ENCODE measurements at regions not wholly inside any gene's neighbourhood (a gene's known extent, or its start where the extent isn't known, plus 50 kb on each side); places are given as distances from the start of the nearest gene placed in this dataset.

- no TSS peak for BruUV-seq (replicated peaks)
- in situ Hi-C loops (cut with HindIII; ENCODE audit: low pct_unique_long_range_greater_than_20kb, low sequenced_read_pairs) (no loop called here), intact Hi-C loops (cut with micrococcal nuclease; ENCODE audit: unreplicated experiment) (no loop called here)
- DNase-seq (ENCODE audit: low read depth, low spot score) = no peak
- Histone ChIP-seq H3K4me3 (ENCODE audit: low read depth in 2 of 2, low read length in 2 of 2) (no peak overlapping the region), H3K27ac (ENCODE audit: low read length) (no peak overlapping the region), H3K27me3 (ENCODE audit: control insufficient read depth, insufficient read depth, low read length) (no peaks in the 10 kb centered on the region), H3K36me3 (ENCODE audit: control insufficient read depth, insufficient read depth, low read length) (no peaks in the 10 kb centered on the region), H3K9me3 (ENCODE audit: control insufficient read depth, insufficient read depth, low read depth, low read length) (no peaks in the 10 kb centered on the region), H3K4me1 (ENCODE audit: control insufficient read depth, insufficient read depth, low read length) (no peaks in the 10 kb centered on the region)
- ChIA-PET POLR2A (no interaction called here), CTCF (no interaction called here)
- no peak for ATAC-seq
- TF ChIP-seq SIN3A (IDR thresholded peaks at IDR 0.05; ENCODE audit: borderline replicate concordance, insufficient read depth, low read depth, low read length) (no peak), TCF7L2 (IDR thresholded peaks at IDR 0.05; ENCODE audit: low read depth, low read length) (no peak), POLR2AphosphoS5 (IDR thresholded peaks at IDR 0.05; ENCODE audit: low read depth, low read length) (no peak), REST (IDR thresholded peaks at IDR 0.05; ENCODE audit: insufficient read depth in 1 of 2, low read depth in 2 of 2, low read length in 1 of 2) (no peak), CTCF (IDR thresholded peaks at IDR 0.05) (no peak)
These were observed 356.6 kb downstream of the VGLL3 start for GRCh38 chr3:86634361-86634760.

GRCh38 chr3:86629511-86629910, 361.4 kb downstream of the VGLL3 start:
- BruUV-seq (replicated peaks) = no TSS peak
- in situ Hi-C loops (cut with HindIII; ENCODE audit: low pct_unique_long_range_greater_than_20kb, low sequenced_read_pairs) = no loop called here

More at GRCh38 chr3:86629511-86629910, 361.4 kb downstream of the VGLL3 start:
- ATAC-seq = no peak
- intact Hi-C loops (cut with micrococcal nuclease; ENCODE audit: unreplicated experiment) = no loop called here
- Histone ChIP-seq H3K4me1 (ENCODE audit: control insufficient read depth, insufficient read depth, low read length) (no peaks in the 10 kb centered on the region), H3K27me3 (ENCODE audit: control insufficient read depth, insufficient read depth, low read length) (no peaks in the 10 kb centered on the region), H3K4me3 (ENCODE audit: low read depth in 2 of 2, low read length in 2 of 2) (no peak overlapping the region), H3K9me3 (ENCODE audit: control insufficient read depth, insufficient read depth, low read depth, low read length) (no peaks in the 10 kb centered on the region), H3K27ac (ENCODE audit: low read length) (no peak overlapping the region), H3K36me3 (ENCODE audit: control insufficient read depth, insufficient read depth, low read length) (no peaks in the 10 kb centered on the region)
- CTCF ChIA-PET = no interaction called here
- TF ChIP-seq SIN3A (IDR thresholded peaks at IDR 0.05; ENCODE audit: borderline replicate concordance, insufficient read depth, low read depth, low read length) (no peak), TCF7L2 (IDR thresholded peaks at IDR 0.05; ENCODE audit: low read depth, low read length) (no peak), POLR2AphosphoS5 (IDR thresholded peaks at IDR 0.05; ENCODE audit: low read depth, low read length) (no peak), REST (IDR thresholded peaks at IDR 0.05; ENCODE audit: insufficient read depth in 1 of 2, low read depth in 2 of 2, low read length in 1 of 2) (no peak), CTCF (IDR thresholded peaks at IDR 0.05) (no peak)
- no peak for DNase-seq (ENCODE audit: low read depth, low spot score)
- POLR2A ChIA-PET = no interaction called here

Measured in Panc1 (cell line).